Fibroblast of lung (primary cell): ENCODE measurements at regions not wholly inside any gene's neighbourhood (a gene's known extent, or its start where the extent isn't known, plus 50 kb on each side); places are given as distances from the start of the nearest gene placed in this dataset.

ENCODE experiments used
- EZH2 ChIP-seq: IDR thresholded peaks from 2 replicates; pipeline ENCODE4 v1.5.1; 2012; ENCODE audit warnings: low read length, control low read depth, mild to moderate bottlenecking; ENCODE audit errors: missing control alignments
- TF ChIP-seq, protein P1 (sequence below), 2 donors: IDR thresholded peaks in 1 of 2; conservative IDR thresholded peaks in 1 of 2; 1 replicate in 1 of 2; 2 replicates in 1 of 2; pipeline ENCODE4 v1.5.1; 2011 to 2012; ENCODE audit warnings: low read length in 2 of 2, control low read depth in 1 of 2, inconsistent platforms in 1 of 2, low read depth in 1 of 2, mild to moderate bottlenecking in 1 of 2

- TF ChIP-seq, protein P1, sequence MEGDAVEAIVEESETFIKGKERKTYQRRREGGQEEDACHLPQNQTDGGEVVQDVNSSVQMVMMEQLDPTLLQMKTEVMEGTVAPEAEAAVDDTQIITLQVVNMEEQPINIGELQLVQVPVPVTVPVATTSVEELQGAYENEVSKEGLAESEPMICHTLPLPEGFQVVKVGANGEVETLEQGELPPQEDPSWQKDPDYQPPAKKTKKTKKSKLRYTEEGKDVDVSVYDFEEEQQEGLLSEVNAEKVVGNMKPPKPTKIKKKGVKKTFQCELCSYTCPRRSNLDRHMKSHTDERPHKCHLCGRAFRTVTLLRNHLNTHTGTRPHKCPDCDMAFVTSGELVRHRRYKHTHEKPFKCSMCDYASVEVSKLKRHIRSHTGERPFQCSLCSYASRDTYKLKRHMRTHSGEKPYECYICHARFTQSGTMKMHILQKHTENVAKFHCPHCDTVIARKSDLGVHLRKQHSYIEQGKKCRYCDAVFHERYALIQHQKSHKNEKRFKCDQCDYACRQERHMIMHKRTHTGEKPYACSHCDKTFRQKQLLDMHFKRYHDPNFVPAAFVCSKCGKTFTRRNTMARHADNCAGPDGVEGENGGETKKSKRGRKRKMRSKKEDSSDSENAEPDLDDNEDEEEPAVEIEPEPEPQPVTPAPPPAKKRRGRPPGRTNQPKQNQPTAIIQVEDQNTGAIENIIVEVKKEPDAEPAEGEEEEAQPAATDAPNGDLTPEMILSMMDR (conservative IDR thresholded peaks at IDR 0.05 in 1 of 2, IDR thresholded peaks at IDR 0.05 in 1 of 2; ENCODE audit: low read depth in 1 of 2, low read length in 2 of 2) = no peak
- TF ChIP-seq EZH2 = no peak
Measured at GRCh38 chrX:69285401-69285877, 120.2 kb upstream of the PJA1 start.
